ENCODE measurements at regions not wholly inside any gene's neighbourhood (a gene's known extent, or its start where the extent isn't known, plus 50 kb on each side); places are given as distances from the start of the nearest gene placed in this dataset.

DNA sequence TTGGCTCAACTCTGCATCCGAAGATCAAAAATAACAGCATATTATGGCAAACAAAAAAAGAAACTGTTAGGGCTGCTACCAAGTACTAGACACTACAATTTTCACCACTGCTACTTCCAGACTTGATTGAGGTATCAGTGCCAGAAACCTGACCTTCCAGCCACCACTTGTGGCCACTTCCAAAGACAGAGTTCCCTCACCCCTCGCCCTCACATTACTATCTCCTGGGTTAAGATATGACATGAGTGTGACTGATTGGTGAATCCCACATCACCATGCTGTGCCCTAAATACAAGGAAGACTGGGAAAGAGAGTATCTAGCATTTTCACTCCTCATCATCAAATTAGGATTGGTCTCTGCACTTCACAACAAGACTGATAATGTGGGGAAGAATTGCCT, 296.1 kb upstream of the NT5C1B start:
- Histone ChIP-seq H3K27ac (ENCODE audit: insufficient read depth, low read length) (no peak overlapping the region), H4K91ac (ENCODE audit: insufficient read depth, low read depth, low read length) (no peak overlapping the region), H4K8ac (ENCODE audit: low read depth in 2 of 2, low read length in 2 of 2) (peak overlapping the region in 1 of 2 experiments; percentile 8; a peak in 1 of 4 replicates), H2AFZ (replicated peaks; ENCODE audit: low read length, poor library complexity) (no peak overlapping the region), H3K18ac (ENCODE audit: low read depth, low read length) (peak overlapping the region; percentile 90; the same call in 1 of the 2 replicates), H2AK5ac (ENCODE audit: low read depth, low read length) (peak overlapping the region; percentile 76), H3K4ac (ENCODE audit: low read depth, low read length) (peak overlapping the region; percentile 1; the same call in 1 of the 2 replicates), H3K27me3 (ENCODE audit: control insufficient read depth, insufficient read depth, low read length) (no peaks in the 10 kb centered on the region), H3K23ac (ENCODE audit: low read depth, low read length) (no peak overlapping the region), H3K9me1 (ENCODE audit: insufficient read depth, low read length) (no peaks in the 10 kb centered on the region), H2BK120ac (ENCODE audit: low read depth, low read length) (0 out of 2 replicates have a peak overlapping the region, but pooled peaks have one; percentile 42), H3K36me3 (ENCODE audit: control insufficient read depth, insufficient read depth, low read length) (no peaks in the 10 kb centered on the region), H3K14ac (replicated peaks; ENCODE audit: low read depth, low read length) (0 out of 2 replicates have a peak overlapping the region, but pooled peaks have one; percentile 56), H4K20me1 (ENCODE audit: insufficient read depth, low read length) (no peaks in the 10 kb centered on the region), H3K4me1 (ENCODE audit: control insufficient read depth, insufficient read depth, low read length) (peaks cover 5% of the 10 kb centered on the region), H3K9ac (ENCODE audit: low read depth, low read length) (no peak overlapping the region), H2BK15ac (ENCODE audit: low read depth, low read length) (peak overlapping the region; percentile 87; the same call in 1 of the 3 replicates), H4K5ac (ENCODE audit: low read depth, low read length) (peak overlapping the region; percentile 76; the same call in 1 of the 2 replicates), H3K9me3 (ENCODE audit: control insufficient read depth, insufficient read depth, low read length) (no peaks in the 10 kb centered on the region), H2AK9ac (replicated peaks; ENCODE audit: low read depth, low read length, poor library complexity) (no peak overlapping the region), H2BK5ac (ENCODE audit: low read depth, low read length, poor library complexity, severe bottlenecking) (no peak overlapping the region), H3K56ac (ENCODE audit: extremely low read depth, insufficient read depth, low read length) (no peak overlapping the region), H3K4me3 (ENCODE audit: insufficient read depth, low read depth, low read length) (no peak overlapping the region), H3K79me1 (ENCODE audit: low read depth in 1 of 2, low read length in 2 of 2) (no peaks in the 10 kb centered on the region), H2BK20ac (ENCODE audit: low read depth, low read length) (no peak overlapping the region), H3K4me2 (ENCODE audit: low read depth, low read length) (no peak overlapping the region)
- DNase-seq (no peak), ATAC-seq (ENCODE audit: low read depth) (no peak)
- intact Hi-C loops (cut with micrococcal nuclease) (loop anchor here (10.0 kb wide), 2 partner anchors 249 to 979 kb away; no protein-coding TSS in a partner anchor), dilution Hi-C loops (cut with HindIII; ENCODE audit: low sequenced_read_pairs, unreplicated experiment) (no loop called here), in situ Hi-C loops (cut with MboI; ENCODE audit: low sequenced_read_pairs) (no loop called here)
- WGBS, 2 experiments (ENCODE audit: extremely low coverage in 2 of 2, insufficient read length in 1 of 2): no CpG with 5 or more reads among the region's 2 CpGs
- POLR2A ChIA-PET (ENCODE audit: unreplicated experiment): no interaction called here
- no peak for TF ChIP-seq MAZ (IDR thresholded peaks at IDR 0.05; ENCODE audit: borderline replicate concordance, low read depth, low read length)
- TF ChIP-seq CHD1 (IDR thresholded peaks at IDR 0.05; ENCODE audit: low read depth, low read length): no peak
- TF ChIP-seq BHLHE40 (IDR thresholded peaks at IDR 0.05; ENCODE audit: low read depth, low read length): no peak
- TF ChIP-seq, protein P1, sequence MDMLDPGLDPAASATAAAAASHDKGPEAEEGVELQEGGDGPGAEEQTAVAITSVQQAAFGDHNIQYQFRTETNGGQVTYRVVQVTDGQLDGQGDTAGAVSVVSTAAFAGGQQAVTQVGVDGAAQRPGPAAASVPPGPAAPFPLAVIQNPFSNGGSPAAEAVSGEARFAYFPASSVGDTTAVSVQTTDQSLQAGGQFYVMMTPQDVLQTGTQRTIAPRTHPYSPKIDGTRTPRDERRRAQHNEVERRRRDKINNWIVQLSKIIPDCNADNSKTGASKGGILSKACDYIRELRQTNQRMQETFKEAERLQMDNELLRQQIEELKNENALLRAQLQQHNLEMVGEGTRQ (IDR thresholded peaks at IDR 0.05; ENCODE audit: low read depth, low read length): no peak
- TF ChIP-seq FOS (IDR thresholded peaks at IDR 0.05; ENCODE audit: low read depth, low read length): no peak
- TF ChIP-seq POLR2A (IDR thresholded peaks at IDR 0.05; ENCODE audit: low read depth, low read length): no peak
- TF ChIP-seq RCOR1 (IDR thresholded peaks at IDR 0.05; ENCODE audit: insufficient replicate concordance, low read length): no peak
- TF ChIP-seq CEBPB (IDR thresholded peaks at IDR 0.05; ENCODE audit: low read depth, low read length): no peak
- TF ChIP-seq NFE2L2 (IDR thresholded peaks at IDR 0.05; ENCODE audit: low read depth, low read length): no peak
- no peak for TF ChIP-seq MXI1 (IDR thresholded peaks at IDR 0.05; ENCODE audit: borderline replicate concordance, low read depth, low read length)
- TF ChIP-seq RAD21 (IDR thresholded peaks at IDR 0.05; ENCODE audit: low read length): no peak
- no peak for TF ChIP-seq RFX5 (IDR thresholded peaks at IDR 0.05; ENCODE audit: low read depth, low read length)
- no TSS peak for BruUV-seq (replicated peaks)
- CTCF ChIA-PET: no interaction called here

Measured in IMR-90 (cell line).